T-helper 2 cell treated with Interferon-gamma antibody and Interleukin-4, amounts not matched to agents 5 μg/mL and 100 μg/mL, for 36 hours (primary cell): ENCODE measurements at regions not wholly inside any gene's neighbourhood (a gene's known extent, or its start where the extent isn't known, plus 50 kb on each side); places are given as distances from the start of the nearest gene placed in this dataset.

Experiments used
- DNase-seq: peaks from one replicate; pipeline ENCODE4 v3.0.0; 2021; ENCODE audit warnings: low spot score
- H3K27ac Mint-ChIP-seq: one replicate; pipeline ENCODE4 v1.8.0; 2021; ENCODE audit warnings: mild to moderate bottlenecking, mixed read lengths
- H3K27me3 Mint-ChIP-seq: one replicate; pipeline ENCODE4 v1.8.0; 2021; ENCODE audit warnings: low read depth, mixed read lengths
- H3K36me3 Mint-ChIP-seq: one replicate; pipeline ENCODE4 v1.8.0; 2021; ENCODE audit warnings: low read depth, mixed read lengths
- H3K4me1 Mint-ChIP-seq: one replicate; pipeline ENCODE4 v1.8.0; 2021; ENCODE audit warnings: low read depth, mixed read lengths
- H3K4me3 Mint-ChIP-seq: one replicate; pipeline ENCODE4 v1.8.0; 2022; ENCODE audit warnings: mild to moderate bottlenecking, moderate library complexity, mixed read lengths
- H3K9me3 Mint-ChIP-seq: one replicate; pipeline ENCODE4 v1.8.0; 2021; ENCODE audit warnings: mixed read lengths

DNA sequence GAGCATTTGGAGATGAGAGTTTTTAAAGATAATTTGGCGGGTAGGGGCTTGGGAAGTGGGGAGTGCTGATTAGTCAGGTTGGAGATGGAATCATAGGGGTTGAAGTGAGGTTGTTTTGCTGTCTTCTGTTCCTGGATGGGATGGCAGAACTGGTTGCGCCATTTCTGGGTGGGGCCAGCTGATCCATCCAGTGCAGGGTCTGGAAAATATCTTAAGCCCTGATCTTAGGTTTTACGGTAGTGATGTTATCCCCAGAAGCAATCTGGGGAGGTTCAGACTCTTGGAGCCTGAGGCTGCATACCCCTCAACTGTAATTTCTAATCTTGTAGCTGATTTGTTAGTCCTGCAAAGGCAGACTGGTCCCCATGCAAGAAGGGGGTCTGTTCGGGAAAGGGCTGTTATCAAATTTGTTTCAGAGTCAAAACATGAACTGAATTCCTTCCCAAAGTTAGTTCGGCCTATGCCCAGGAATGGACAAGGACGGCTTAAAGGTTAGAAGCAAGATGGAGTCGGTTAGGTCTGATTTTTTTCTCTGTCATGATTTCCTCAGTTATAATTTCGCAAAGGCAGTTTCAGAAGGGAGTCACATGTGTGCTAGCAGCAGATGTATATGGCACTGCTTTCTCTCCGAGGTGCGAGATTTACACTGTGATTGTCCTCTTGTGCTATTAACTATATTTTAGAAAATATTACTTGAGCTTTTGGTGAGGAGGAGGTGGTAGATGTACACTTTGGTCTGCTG is 540.4 kb downstream of the EDEM1 start:
- Mint-ChIP-seq H3K4me1 (no peaks in the 10 kb centered on the region), H3K9me3 (no peaks in the 10 kb centered on the region), H3K36me3 (no peaks in the 10 kb centered on the region), H3K4me3 (no peak overlapping the region), H3K27me3 (no peaks in the 10 kb centered on the region), H3K27ac (no peak overlapping the region)
- no peak for DNase-seq

DNA sequence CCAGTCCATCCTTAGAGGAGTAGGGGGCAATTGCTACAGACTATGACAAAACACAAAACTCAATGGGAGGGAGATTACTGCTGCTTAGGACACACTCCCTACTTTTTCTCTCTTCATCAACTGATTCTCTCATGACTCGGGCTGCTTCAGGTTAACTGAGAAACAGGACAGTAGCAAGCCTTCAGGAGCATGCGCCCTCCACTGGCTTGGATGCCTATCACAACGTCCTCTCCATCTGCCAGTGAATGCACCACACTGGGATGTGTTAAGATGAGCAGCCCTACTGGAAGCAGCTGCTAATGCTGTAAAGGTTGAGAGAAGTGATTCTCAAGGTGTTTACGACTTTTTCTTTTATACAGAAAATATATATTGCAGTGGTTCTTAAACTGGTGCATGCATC is 542.3 kb downstream of the EDEM1 start:
- no peak overlapping the region for H3K4me3 Mint-ChIP-seq

DNA sequence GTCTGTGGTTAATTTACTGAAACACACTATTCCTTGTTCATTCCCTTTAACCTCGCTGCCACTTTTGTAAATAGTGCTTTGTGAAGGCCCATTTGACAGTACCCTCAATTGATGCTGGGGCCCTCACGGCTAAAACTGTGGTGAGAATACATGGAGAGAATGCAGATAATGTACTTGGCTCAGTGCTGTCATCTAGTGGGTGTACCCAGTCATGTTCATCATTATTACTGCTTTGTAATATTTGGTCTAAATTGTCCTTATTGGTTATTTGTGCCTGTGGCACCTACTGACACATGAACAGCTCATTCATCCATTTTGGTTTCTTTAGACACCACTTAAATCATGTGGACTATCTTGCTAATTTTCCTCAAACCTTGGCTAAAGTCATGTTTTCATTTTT is 543.6 kb downstream of the EDEM1 start:
- Mint-ChIP-seq H3K27ac (no peak overlapping the region), H3K36me3 (no peaks in the 10 kb centered on the region), H3K9me3 (no peaks in the 10 kb centered on the region), H3K27me3 (no peaks in the 10 kb centered on the region), H3K4me3 (no peak overlapping the region), H3K4me1 (no peaks in the 10 kb centered on the region)
- DNase-seq = no peak

More for the DNA sequence above, 542.3 kb downstream of the EDEM1 start:
- Mint-ChIP-seq H3K4me1 (no peaks in the 10 kb centered on the region), H3K27ac (no peak overlapping the region), H3K9me3 (no peaks in the 10 kb centered on the region), H3K36me3 (no peaks in the 10 kb centered on the region), H3K27me3 (no peaks in the 10 kb centered on the region)
- no peak for DNase-seq

DNA sequence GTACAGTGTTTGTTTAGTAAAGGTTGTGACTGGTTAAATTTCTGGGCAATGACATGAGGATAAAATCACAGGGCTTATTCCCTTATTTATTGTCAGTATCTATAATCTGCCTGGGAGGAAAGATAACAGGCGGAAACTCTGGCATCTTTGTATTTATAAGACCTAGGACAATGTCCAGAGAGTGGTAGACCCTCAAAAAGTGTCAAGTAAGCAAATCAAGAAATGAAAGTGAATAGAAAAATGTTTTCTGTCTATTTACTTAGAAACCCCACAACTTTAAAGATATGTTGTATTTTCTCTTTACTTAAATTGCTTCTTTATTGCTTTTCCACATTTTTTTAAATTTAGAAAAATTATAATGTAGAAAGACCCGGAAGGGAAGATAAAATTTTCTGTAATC is 544.6 kb downstream of the EDEM1 start:
- no peaks in the 10 kb centered on the region for H3K4me1 Mint-ChIP-seq
- H3K27ac Mint-ChIP-seq = no peak overlapping the region
- H3K36me3 Mint-ChIP-seq = no peaks in the 10 kb centered on the region
- no peak for DNase-seq
- no peak overlapping the region for H3K4me3 Mint-ChIP-seq
- H3K9me3 Mint-ChIP-seq = no peaks in the 10 kb centered on the region
- no peaks in the 10 kb centered on the region for H3K27me3 Mint-ChIP-seq

- Mint-ChIP-seq H3K9me3 (no peaks in the 10 kb centered on the region), H3K36me3 (no peaks in the 10 kb centered on the region), H3K4me3 (no peak overlapping the region), H3K27me3 (no peaks in the 10 kb centered on the region), H3K4me1 (no peaks in the 10 kb centered on the region), H3K27ac (no peak overlapping the region)
- DNase-seq = no peak
Observed at GRCh38 chr3:5733995-5734394, 546.5 kb downstream of the EDEM1 start.

DNA sequence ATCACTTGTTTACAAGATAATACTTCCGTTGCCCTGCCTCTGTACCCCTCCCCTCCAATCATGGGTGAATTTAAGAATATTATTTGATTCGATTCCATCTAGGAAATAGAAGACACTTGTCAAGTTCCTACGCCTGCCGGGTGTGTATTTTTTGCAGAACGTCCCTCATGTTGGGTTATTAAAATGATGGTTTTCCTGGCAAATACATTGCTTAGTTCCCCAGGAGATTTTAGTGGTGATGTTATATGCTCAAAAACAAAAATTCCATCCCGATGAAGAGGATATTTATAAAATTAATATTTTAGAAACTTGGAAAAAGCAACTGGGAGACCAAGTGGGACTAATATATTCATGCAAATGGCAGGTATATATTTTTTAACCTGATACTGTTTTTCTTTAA is 548.4 kb downstream of the EDEM1 start:
- DNase-seq = no peak
- Mint-ChIP-seq H3K4me3 (no peak overlapping the region), H3K27me3 (no peaks in the 10 kb centered on the region), H3K4me1 (no peaks in the 10 kb centered on the region), H3K9me3 (no peaks in the 10 kb centered on the region), H3K27ac (no peak overlapping the region), H3K36me3 (no peaks in the 10 kb centered on the region)

GRCh38 chr3:5739299-5739935 is 551.9 kb downstream of the EDEM1 start:
- H3K27ac Mint-ChIP-seq = no peak overlapping the region
- no peaks in the 10 kb centered on the region for H3K4me1 Mint-ChIP-seq
- no peak overlapping the region for H3K4me3 Mint-ChIP-seq
- no peaks in the 10 kb centered on the region for H3K36me3 Mint-ChIP-seq
- DNase-seq = no peak
- no peaks in the 10 kb centered on the region for H3K27me3 Mint-ChIP-seq
- no peaks in the 10 kb centered on the region for H3K9me3 Mint-ChIP-seq

DNA sequence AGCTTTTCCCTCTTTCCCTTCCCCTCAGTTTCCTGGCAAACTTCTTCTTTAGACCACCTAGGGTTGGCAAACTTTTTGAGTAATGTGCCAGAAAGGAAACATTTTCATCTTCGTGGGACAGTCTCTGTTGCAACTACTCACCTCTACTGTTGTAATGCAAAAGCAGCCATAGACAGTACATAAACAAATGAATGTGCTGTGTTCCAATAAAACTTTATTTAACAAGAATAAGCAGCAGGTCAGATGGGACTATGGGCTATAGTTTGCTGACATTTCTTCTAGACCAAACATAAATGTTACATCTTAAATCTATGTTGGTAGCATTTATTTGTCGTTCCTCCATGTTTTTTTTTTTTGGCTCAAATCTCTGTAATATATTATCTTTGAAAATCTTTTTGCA is 552.4 kb downstream of the EDEM1 start:
- H3K36me3 Mint-ChIP-seq = no peaks in the 10 kb centered on the region
- no peaks in the 10 kb centered on the region for H3K27me3 Mint-ChIP-seq
- H3K4me1 Mint-ChIP-seq = no peaks in the 10 kb centered on the region
- DNase-seq = no peak
- H3K27ac Mint-ChIP-seq = no peak overlapping the region
- no peaks in the 10 kb centered on the region for H3K9me3 Mint-ChIP-seq
- H3K4me3 Mint-ChIP-seq = no peak overlapping the region

DNA sequence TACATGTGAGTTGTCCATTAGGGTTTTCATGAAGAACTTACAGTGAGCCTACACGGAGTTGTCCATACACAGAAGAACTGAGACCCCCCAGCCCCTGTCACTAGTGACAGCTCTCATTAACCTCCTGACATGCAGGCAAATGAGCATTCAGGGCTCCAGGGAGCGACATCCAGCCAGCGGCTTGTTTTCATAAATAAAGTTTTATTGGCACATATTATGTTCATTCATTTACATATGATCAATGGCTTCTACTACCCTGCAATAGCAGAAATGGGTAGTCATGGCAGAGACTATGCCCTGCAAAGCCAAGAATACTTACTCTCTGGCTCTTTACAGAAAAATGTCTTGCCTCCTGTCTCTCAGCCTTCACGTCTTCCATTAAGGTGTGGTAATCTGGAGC is 553.5 kb downstream of the EDEM1 start:
- Mint-ChIP-seq H3K4me3 (no peak overlapping the region), H3K27ac (no peak overlapping the region), H3K9me3 (no peaks in the 10 kb centered on the region), H3K36me3 (no peaks in the 10 kb centered on the region), H3K4me1 (no peaks in the 10 kb centered on the region), H3K27me3 (no peaks in the 10 kb centered on the region)
- no peak for DNase-seq

DNA sequence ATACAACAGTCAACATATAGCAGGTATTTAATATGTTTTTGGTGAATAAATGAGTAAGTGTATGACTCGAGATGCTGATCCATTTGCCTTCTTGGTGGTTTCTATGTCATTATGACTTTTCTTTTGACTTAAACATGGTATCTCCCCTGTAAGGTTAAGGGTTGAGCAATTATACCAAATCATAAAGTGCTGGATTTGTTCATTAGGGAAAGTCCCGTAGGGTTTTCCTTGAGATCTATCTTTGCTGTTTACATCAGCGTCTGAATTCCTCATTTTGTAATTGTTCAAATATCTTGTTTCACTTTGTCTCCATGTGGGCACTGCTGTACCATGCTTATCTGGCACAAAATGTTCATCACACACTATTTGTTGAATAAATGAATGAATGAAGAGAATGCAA is 562.6 kb downstream of the EDEM1 start:
- Mint-ChIP-seq H3K36me3 (no peaks in the 10 kb centered on the region), H3K4me1 (no peaks in the 10 kb centered on the region), H3K4me3 (no peak overlapping the region), H3K27ac (no peak overlapping the region), H3K9me3 (no peaks in the 10 kb centered on the region), H3K27me3 (no peaks in the 10 kb centered on the region)
- DNase-seq = no peak

GRCh38 chr3:5750874-5751640 is 563.5 kb downstream of the EDEM1 start:
- no peaks in the 10 kb centered on the region for H3K9me3 Mint-ChIP-seq
- no peak overlapping the region for H3K27ac Mint-ChIP-seq
- DNase-seq = no peak
- H3K36me3 Mint-ChIP-seq = no peaks in the 10 kb centered on the region
- H3K4me1 Mint-ChIP-seq = no peaks in the 10 kb centered on the region
- no peak overlapping the region for H3K4me3 Mint-ChIP-seq
- H3K27me3 Mint-ChIP-seq = no peaks in the 10 kb centered on the region

DNA sequence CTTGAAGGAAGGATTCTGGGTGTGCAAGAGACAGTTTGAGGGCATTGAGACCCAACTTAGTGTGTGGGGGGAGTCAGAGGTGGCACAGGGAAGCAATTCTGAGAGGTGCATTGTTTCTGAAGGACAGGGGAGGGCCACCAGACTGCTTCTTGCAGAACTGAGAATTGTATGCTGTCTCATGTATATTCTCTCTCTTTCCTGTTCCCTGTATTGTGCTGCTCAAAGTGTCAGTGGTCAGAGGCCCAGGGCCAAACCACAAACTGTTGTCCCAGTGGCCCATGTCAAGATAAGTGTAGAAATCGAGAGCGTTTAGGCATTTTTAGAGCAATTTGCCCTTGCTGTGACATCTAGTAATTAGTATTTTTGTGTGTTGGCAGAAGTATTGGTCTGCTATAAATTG is 567.1 kb downstream of the EDEM1 start:
- Mint-ChIP-seq H3K36me3 (no peaks in the 10 kb centered on the region), H3K4me3 (no peak overlapping the region), H3K27ac (no peak overlapping the region), H3K9me3 (no peaks in the 10 kb centered on the region), H3K4me1 (no peaks in the 10 kb centered on the region), H3K27me3 (no peaks in the 10 kb centered on the region)
- no peak for DNase-seq

- Mint-ChIP-seq H3K4me1 (no peaks in the 10 kb centered on the region), H3K4me3 (no peak overlapping the region), H3K27ac (no peak overlapping the region), H3K36me3 (no peaks in the 10 kb centered on the region), H3K9me3 (no peaks in the 10 kb centered on the region), H3K27me3 (no peaks in the 10 kb centered on the region)
- DNase-seq = no peak
Observed at GRCh38 chr3:5756443-5756842, 568.9 kb downstream of the EDEM1 start.

- no peak overlapping the region for H3K4me3 Mint-ChIP-seq
- H3K27ac Mint-ChIP-seq = no peak overlapping the region
- H3K9me3 Mint-ChIP-seq = no peaks in the 10 kb centered on the region
- no peaks in the 10 kb centered on the region for H3K36me3 Mint-ChIP-seq
- H3K27me3 Mint-ChIP-seq = no peaks in the 10 kb centered on the region
- no peaks in the 10 kb centered on the region for H3K4me1 Mint-ChIP-seq
- DNase-seq = no peak
Observed at GRCh38 chr3:5757213-5757804, 569.8 kb downstream of the EDEM1 start.
